NCI-H1436 (cell line): ENCODE measurements at regions not wholly inside any gene's neighbourhood (a gene's known extent, or its start where the extent isn't known, plus 50 kb on each side); places are given as distances from the start of the nearest gene placed in this dataset.

Experiments
- DNase-seq: peaks from one replicate; lab custom pipeline; 2025; lab: John Stamatoyannopoulos, UW

- no peak for DNase-seq
Measured at GRCh38 chr9:86655147-86655546, 292.2 kb downstream of the GAS1 start.

DNA sequence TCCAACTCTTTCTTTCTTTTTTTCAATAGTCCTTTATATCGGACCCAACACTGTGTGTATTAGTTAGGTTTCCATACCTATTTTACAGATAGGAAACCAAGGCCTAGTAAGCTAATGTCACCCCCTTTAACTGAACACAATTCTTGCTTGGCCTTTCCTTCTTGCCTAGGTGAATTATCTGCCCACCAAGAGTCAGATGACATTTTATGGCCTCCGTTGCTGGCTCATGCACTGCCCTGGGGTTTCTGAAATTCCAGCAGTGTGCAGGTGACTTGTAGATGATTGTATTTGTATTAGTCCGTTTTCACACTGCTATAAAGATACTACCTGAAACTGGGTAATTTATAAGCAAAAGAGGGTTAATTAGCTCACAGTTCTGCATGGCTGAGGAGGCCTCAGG is 293.8 kb downstream of the GAS1 start:
- no peak for DNase-seq

DNA sequence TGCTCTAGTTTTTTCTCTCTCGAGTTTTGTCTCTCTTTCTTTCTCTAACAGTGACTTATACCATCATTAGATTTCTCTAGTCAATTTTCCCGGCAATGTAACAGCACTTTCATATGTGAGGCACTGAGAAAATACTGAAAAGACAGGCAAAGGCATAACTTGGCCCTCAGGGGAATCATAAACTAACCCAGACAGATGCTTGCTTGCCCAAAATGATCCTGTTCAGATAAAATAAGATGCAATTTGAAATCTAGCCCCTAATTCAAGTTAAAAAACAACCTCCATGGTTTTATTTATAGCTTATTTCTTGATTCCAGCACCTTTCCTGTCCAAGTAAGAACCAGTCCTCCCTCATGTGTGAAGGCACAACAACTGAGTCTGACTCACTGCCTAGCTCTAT is 294.6 kb downstream of the GAS1 start:
- DNase-seq = no peak

GRCh38 chr9:86649913-86650312 is 295.7 kb upstream of the TUT7 start:
- DNase-seq = no peak

DNA sequence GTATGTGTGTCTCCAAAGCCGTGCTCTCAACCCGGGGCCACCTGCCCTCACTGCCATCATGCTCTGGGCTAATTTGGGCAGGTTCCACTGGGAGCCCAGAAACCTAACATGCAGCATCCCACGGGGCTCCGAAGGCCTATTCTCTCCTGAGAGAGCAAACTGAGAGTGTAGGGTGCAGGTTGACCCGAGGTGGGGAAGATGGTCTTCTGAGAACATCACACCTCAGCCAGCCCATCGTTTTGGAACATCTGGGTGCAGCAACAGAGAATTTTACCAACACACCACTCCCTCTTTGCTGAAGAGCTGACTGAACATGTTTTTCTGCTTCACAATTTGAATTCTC is 294.6 kb upstream of the TUT7 start:
- no peak for DNase-seq

GRCh38 chr9:86648156-86648827 is 294.1 kb upstream of the TUT7 start:
- no peak for DNase-seq

DNA sequence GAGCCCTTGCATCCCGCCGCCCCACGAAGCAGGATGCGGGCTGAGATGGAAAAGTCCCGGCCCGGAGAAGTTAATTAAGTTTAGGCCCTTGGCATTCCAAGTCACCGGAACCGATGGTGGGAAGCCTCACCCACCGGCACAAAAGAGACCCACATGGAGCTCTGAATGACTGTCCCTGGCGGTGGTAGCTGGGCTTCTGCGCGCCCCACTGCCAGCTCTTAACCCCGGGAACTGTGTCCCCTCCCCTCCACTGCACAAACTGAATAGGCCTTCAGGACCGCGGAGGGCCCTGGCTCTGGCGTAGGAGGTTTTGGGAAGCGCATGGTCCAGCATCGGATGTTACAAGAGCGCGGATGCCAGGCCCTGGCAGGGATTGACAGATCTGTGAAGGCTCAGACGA is 291.1 kb upstream of the TUT7 start:
- no peak for DNase-seq

GRCh38 chr9:86644675-86645034 is 290.4 kb upstream of the TUT7 start:
- no peak for DNase-seq

GRCh38 chr9:86643946-86644674 is 289.9 kb upstream of the TUT7 start:
- DNase-seq = no peak

DNA sequence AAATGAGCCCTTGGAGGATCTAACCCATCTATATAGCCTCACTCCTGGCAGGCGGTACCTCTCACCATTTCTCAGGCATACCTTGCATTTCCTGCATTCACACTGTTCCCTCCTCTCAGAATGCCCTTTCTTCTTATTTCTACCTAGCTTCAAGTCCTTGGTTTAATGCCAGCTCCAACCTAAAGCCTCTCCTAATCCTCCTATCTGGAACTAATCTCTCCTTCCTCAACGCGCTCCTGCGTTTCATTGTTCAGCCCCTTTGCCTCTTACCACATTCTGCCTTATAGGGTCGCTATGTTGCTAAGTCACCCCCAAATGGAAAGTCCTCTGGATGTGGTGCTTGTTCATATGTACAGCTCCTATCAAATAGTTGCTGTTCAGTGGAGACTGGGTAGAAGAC is 288.5 kb upstream of the TUT7 start:
- DNase-seq = no peak

DNA sequence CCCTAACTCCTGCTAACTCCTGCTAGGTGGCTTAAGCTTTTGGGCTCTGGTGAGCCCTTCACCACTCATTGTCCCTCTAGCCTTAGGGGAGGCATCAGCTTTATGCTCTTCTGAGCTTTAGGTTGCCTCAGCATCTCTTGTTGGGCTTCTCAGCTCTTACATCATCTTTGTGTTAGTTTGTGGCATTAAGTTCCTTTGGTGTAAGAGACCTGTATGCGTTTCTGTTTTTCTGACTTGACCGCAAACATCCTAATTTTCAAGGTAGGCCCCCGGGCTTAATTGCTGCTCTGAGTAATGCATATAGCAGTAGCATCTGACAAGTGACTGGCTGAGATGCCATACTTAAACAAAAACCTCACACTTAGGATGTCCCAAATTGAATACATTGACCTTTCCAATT is 287.8 kb upstream of the TUT7 start:
- DNase-seq = no peak

- peak; percentile 8 for DNase-seq
Measured at GRCh38 chr9:86639899-86640379, 285.7 kb upstream of the TUT7 start.

DNA sequence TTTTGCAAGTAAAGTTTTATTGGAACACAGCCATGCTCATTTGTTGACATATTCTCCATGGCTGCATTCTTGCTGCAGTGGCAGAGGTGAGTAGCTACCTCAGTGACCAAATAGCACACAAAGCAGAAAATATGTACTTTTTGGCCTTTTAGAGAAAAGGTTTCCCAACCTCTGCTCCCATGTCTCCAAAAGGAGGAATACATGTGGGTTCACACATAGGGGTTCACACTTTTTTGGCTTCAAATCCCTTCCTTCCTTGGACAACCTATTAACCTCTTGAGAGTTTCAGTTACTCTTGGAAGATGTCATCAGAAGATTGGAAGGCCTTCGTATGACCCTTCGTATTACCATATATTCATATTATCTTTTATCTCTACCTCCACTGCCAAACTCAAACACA is 285.1 kb upstream of the TUT7 start:
- DNase-seq = no peak

- no peak for DNase-seq
Measured at GRCh38 chr9:86638109-86638508, 283.9 kb upstream of the TUT7 start.

DNA sequence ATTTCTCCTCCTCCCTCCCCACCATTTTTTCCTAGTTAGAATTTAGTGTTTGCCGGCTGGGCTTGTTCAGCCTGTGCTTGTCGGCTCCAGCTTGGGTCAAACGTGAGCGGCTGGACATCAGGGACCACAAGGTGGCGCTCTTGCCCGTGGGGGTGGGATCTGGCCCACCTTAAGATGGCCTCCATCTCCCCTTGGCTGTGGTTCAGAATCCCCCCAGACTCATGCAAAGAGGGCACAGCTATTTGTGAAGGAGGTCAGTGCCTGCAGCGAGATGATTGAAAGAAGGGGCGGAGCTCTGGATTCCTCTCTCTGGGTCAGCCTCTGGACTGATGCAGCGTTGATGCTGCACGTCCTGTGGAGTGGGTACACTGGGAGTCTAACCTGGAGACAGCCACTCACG is 283.3 kb upstream of the TUT7 start:
- no peak for DNase-seq

GRCh38 chr9:86636519-86636918 is 282.3 kb upstream of the TUT7 start:
- DNase-seq = no peak

GRCh38 chr9:86636038-86636437 is 281.8 kb upstream of the TUT7 start:
- no peak for DNase-seq

DNA sequence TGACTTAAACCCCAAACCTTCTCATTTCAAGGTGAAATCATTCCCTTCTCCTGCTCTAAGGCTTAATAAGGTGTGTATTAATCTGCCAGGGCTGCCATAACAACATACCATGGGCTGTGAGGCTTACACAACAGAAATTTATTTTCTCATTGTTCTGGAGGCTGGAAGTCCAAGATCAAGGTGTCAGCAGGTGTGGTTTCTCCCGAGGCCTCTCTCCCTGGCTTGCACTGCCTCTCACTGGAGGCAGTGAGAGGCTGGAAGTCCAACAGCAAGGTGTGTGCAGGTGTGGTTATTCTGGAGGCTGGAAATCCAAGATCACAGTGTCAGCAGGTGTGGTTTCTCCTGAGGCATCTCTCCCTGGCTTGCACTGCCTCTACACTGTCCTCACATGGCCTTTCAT is 280.3 kb upstream of the TUT7 start:
- no peak for DNase-seq

DNA sequence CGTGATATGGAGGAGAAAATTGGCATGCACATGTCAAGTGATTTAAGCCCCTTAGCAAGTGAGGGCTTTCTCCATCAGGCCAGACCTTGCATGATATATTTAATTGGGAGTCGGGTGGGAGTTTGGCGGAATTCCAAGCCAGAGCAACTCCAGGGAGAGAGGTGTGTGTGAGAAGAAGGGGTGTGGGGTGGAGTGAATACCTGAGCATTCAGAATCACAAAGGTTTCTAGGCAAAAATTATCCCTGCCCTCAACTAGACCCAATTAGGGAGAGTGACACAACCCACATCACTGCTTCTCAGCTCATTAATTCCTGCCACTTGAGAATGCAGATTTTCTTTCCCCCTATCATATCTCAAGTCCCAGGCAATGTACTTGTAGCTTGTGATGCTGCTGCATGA is 279.7 kb upstream of the TUT7 start:
- no peak for DNase-seq

GRCh38 chr9:86632537-86632936 is 278.3 kb upstream of the TUT7 start:
- DNase-seq = no peak

DNA sequence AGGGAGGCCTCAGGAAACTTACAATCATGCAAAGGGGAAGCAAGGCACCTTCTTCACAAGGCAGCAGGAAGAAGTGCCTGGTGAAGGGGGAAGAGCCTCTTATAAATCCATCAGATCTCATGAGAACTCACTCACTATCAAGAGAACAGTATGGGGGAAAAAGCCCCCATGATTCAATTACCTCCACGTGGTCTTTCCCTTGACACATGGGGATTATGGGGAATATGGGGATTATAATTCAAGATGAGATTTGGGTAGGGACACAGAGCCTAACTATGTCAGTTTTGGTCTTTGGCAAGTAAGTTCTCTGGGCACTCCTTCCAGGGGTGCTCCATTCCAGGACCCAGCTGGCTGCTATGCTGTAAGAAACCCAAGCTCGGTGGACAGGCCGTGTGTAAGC is 275.3 kb upstream of the TUT7 start:
- no peak for DNase-seq

- no peak for DNase-seq
Measured at GRCh38 chr9:86626802-86627201, 272.6 kb upstream of the TUT7 start.

DNA sequence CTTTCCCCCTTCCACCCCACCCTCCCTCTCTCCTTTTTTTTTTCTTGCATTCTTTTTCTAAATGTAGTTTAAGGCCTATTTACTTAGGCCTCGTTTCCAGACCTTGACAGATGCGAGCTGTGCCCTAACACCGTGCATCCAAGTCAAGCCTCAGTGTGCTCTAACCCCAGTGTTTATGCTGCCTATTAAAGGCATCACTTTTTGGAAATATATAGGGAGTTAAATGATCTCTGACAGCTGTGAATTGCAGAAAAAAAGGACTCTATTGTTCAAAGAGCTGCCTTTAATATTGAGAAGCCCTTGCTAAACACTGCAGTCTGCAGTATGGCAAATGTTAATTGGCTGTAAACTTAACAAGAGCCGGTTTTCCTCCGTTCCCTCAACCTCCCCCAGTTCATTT is 270.4 kb upstream of the TUT7 start:
- no peak for DNase-seq
